ENCODE measurements at regions not wholly inside any gene's neighbourhood (a gene's known extent, or its start where the extent isn't known, plus 50 kb on each side); places are given as distances from the start of the nearest gene placed in this dataset.

- TF ChIP-seq GTF3C2 (IDR thresholded peaks at IDR 0.05; ENCODE audit: borderline replicate concordance, extremely low read depth, insufficient read length) (no peak), MTF1 (CRISPR knock-in tag; IDR thresholded peaks at IDR 0.05; ENCODE audit: borderline replicate concordance) (no peak), NFYB (IDR thresholded peaks at IDR 0.05; ENCODE audit: extremely low read depth, insufficient read length) (no peak), TSC22D4 (tag; IDR thresholded peaks at IDR 0.05) (no peak), CBFA2T2 (conservative IDR thresholded peaks at IDR 0.05) (no peak), PATZ1 (CRISPR knock-in tag; IDR thresholded peaks at IDR 0.05; ENCODE audit: borderline replicate concordance) (no peak), HEY1 (CRISPR knock-in tag; IDR thresholded peaks at IDR 0.05; ENCODE audit: borderline replicate concordance) (no peak)
Observed at GRCh38 chr2:18754286-18754685, 164.9 kb upstream of the NT5C1B start (continued).
